ENCODE measurements at regions not wholly inside any gene's neighbourhood (a gene's known extent, or its start where the extent isn't known, plus 50 kb on each side); places are given as distances from the start of the nearest gene placed in this dataset.
"Not testable (repeated sequence)": the region's sequence is repeated elsewhere in the genome, so short reads cannot be mapped to it uniquely, and the experiment has no call there.

GRCh38 chr1:185404291-185404690 is 87.2 kb upstream of the IVNS1ABP start:
- DNase-seq (ENCODE audit: low spot score) = no peak

DNA sequence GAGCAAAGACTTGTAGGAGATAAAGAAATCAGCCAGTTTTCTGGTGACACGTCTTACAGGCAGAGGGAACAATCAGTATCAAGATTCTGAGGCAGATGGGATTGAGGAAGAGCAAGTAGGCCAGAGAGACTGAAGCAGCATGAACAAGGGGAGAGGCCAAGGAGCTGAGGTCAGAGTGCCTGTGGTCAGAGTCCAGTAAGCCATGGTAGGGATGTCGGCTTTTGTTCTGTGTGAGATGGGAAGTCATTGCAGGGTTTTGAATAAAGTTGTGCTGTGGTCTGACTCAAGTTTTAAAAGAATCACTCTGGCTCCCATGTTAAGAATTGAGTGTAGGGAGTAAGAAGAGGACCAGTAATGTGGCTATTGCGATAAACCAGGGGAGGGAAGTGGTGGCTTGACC is 85.9 kb upstream of the IVNS1ABP start:
- no peak for DNase-seq (ENCODE audit: low spot score)

DNA sequence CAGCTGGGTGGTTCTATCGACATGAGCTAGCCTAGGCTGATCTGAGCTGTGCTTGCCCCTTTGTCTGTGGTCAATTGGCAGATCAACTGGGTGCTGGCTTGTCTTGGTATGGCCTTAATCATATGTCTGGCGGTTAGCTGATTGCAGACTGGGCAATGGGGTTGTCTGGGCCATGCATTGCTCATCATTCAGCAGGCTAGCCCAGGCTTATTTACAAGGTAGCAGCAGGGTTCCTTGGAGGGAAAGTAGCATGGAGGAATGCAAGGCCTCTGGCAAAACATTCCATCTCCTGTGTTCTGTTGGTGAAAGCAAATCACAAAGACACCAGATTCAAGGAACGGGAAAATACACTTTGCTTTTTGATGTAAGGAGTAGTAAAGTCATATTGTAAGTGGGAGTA is 84.0 kb upstream of the IVNS1ABP start:
- no peak for DNase-seq (ENCODE audit: low spot score)

DNA sequence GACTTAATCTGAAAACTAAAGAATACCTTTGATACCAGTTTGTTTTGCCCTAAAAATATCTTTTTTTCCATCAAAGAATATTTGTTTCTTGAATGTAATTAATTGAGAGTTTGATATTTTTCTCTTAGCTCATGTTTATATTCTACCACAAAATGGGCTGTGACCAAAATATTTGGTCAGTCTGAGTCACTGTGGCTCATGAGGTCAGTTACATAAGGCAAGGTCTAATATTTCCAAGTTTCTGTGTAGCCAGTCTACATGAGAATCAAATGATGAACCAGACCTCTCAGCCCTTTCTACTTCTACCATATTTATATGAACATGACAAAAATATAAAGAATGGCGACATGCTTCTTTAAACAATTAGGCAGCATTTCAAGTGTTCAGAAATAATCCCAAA is 83.0 kb upstream of the IVNS1ABP start:
- DNase-seq (ENCODE audit: low spot score) = peak; percentile 20

GRCh38 chr1:185398599-185398998 is 81.6 kb upstream of the IVNS1ABP start:
- no peak for DNase-seq (ENCODE audit: low spot score)

GRCh38 chr1:185398022-185398421 is 81.0 kb upstream of the IVNS1ABP start:
- no peak for DNase-seq (ENCODE audit: low spot score)

DNA sequence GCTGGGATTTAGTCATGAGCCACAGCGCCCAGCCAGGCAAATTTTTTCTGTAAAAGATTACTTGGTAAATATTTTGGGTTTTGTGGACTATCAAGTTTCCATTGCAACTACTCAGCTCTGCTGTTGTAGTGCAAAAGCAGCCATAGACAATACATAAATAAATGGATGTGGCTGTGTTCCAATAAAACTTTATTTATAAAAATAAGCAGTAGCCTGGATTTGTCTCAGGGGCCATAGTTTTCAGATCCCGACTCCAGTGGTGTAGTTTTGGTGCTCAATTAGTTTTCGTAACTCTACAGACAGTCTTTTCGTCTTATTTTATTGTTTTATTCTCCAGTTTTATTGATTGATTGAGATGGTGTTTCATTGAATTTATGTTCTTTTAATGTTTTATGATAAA is 80.1 kb upstream of the IVNS1ABP start:
- no peak for DNase-seq (ENCODE audit: low spot score)

GRCh38 chr1:185396126-185396525 is 79.1 kb upstream of the IVNS1ABP start:
- DNase-seq (ENCODE audit: low spot score) = no peak

GRCh38 chr1:185393815-185394214 is 76.8 kb upstream of the IVNS1ABP start:
- no peak for DNase-seq (ENCODE audit: low spot score)

DNA sequence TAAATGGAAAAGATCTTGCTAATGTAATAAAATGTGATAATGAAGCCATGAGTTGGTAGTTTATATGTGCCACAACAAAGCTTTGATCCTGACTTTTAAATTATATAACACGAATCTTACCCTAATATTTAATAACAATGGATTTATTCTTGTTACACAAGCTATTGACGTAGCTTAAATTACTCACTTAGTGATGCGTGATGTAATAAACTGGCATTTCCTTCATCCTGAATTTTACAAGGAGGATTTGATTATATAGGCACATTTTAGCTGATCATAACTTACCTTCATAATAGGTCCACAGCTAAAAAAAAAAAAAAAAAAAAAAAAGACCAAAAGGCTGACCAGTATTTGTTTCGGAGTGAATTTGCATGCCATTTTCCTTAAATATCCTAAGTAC is 76.2 kb upstream of the IVNS1ABP start:
- DNase-seq (ENCODE audit: low spot score) = no peak

DNA sequence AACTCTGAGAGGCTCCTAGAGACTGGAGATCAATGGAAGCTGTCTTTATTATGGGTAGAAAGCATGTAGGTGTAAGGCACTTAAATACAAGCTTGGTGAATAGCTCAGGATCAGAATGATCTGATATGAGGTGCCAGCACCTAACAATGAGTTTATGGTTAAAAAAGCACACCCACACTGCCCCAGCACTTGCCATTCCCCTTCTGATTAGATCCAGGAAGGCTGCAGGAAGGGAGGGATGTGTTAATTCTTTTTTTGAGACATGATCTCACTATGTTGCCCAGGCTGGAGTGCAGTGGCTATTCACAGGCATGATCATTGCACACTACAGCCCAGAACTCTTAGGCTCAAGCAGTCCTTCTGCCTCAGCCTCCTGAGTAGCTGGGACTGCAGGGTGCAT is 71.8 kb upstream of the IVNS1ABP start:
- no peak for DNase-seq (ENCODE audit: low spot score)

- no peak for DNase-seq (ENCODE audit: low spot score)
These were observed 71.3 kb upstream of the IVNS1ABP start for GRCh38 chr1:185388346-185388745.

DNA sequence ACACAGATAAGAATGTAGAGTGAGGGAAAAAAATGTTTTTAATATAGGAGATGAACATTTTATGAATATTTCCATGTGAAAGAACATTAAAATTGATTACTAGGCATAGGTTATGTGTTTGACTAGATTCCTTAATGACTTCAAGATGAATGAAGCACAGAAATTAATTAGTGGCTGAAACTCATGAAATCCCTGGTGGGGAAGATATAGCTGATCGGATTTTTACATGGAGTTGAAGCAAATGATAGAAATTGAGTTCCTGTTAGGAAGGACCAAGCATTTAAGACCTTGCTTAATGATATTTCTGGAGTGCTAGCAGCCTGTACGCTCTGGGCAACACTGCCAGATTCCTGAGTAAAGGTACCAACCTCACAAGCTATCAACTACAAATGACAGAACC is 68.9 kb upstream of the IVNS1ABP start:
- no peak for DNase-seq (ENCODE audit: low spot score)

GRCh38 chr1:185383805-185384204 is 66.8 kb upstream of the IVNS1ABP start:
- DNase-seq (ENCODE audit: low spot score) = not testable (repeated sequence)

DNA sequence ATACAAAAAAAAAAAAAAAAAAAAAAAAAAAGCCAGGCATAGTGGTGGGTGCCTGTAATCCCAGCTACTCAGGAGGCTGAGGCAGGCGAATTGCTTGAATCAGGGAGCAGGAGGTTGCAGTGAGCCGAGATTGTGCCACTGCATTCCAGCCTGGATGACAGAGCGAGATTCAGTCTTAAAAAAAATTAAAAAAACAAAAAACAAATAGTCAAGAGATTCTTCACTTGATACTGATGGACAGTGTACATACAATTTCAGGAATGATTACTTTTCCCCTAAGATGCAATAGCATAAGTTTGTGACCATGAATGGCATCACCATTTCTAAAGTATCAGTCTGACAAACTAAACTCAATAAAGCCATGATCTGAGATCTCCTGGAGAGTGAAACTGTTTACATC is 60.8 kb upstream of the IVNS1ABP start:
- no peak for DNase-seq (ENCODE audit: low spot score)

DNA sequence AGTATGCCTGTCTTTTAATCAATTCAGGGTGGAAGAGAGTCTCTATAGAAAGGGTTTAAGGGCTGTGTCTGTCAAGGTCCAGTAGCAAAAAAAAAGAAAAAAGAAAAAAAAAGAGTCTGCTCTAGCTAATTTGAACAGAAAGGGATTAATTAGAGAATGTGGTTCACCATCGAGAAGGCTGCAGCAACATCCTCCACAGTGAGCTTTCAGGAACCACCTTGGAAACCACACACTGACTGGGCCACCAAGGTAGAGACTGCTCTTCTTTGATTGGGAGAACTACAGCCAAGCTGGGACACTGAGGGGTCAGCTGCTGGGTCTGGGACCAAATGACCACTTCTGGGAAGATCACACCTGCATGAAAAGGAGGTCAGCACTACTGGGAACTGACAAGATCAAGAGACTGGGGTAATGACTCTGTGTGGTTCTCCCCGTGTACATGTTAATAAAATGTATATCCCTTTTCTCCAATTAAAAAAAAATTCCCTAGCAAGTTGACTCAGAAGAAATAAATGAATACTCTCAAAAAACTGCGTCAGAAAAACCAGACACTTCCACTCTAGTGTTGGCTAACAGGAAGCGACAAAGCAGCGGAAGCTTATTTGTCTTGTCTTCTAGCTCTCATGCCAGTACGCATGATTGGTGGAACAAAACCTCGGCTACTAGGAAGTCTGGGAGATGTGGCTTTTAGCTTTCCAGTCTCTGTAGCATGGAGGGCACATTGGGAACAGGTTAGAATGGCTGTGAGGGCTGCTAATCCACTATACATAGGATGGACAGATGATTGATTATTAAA is 60.0 kb upstream of the IVNS1ABP start:
- no peak for DNase-seq (ENCODE audit: low spot score)

- DNase-seq (ENCODE audit: low spot score) = no peak
These were observed 59.2 kb upstream of the IVNS1ABP start for GRCh38 chr1:185376288-185376687.

DNA sequence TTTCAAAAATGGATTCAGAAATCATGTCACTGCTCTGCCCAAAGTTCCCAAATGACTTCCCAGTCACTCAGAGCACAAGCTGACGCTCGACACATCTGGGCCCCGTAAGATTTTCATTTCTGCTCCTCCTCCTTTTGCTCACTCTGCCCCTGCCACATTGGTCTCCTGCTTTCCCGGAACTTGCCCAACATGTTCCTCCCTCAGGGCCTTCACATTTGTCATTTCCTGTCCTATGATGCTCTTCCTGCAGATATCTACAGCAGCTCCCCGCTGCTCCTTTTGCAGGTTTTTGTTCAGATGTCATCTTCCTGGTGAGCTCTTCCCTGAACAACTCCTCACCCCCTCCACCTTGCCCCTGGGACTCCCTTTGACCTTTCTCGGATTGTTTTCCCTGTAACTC is 58.5 kb upstream of the IVNS1ABP start:
- no peak for DNase-seq (ENCODE audit: low spot score)

- peak; percentile 51 for DNase-seq (ENCODE audit: low spot score)
These were observed 56.9 kb upstream of the IVNS1ABP start for GRCh38 chr1:185373813-185374529.

GRCh38 chr1:185369786-185370185 is 52.7 kb upstream of the IVNS1ABP start:
- DNase-seq (ENCODE audit: low spot score) = no peak

GRCh38 chr1:185368913-185369491 is 52.0 kb upstream of the IVNS1ABP start:
- no peak for DNase-seq (ENCODE audit: low spot score)

DNA sequence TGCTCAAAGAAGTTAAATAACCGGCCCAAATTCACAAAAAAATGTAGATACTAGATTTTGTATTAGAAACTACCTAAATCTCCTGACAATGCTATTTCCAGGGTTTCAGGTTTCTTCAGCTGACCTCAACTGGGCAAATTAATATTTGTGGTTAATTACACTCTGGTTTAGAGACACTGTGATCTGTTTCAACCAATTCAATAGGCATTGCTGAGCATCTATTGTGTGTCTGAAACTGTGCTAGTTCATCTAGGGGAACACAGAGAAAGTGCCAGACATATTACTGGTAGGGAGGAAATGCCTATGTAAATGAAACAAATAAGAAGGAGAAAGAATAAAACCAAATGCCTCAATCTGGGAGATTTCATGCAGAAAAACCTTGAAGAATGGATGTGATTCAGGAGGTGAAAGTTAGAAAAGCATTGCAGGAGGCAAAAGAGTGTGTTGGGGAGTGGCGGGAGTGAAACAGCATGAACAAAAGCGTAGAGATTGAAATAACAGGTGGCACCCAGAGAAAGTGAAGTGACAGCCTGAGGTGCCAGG is 51.3 kb upstream of the IVNS1ABP start:
- DNase-seq (ENCODE audit: low spot score) = no peak

GRCh38 chr1:185367218-185367617 is 50.2 kb upstream of the IVNS1ABP start:
- no peak for DNase-seq (ENCODE audit: low spot score)
